ENCODE measurements at regions not wholly inside any gene's neighbourhood (a gene's known extent, or its start where the extent isn't known, plus 50 kb on each side); places are given as distances from the start of the nearest gene placed in this dataset.

DNA sequence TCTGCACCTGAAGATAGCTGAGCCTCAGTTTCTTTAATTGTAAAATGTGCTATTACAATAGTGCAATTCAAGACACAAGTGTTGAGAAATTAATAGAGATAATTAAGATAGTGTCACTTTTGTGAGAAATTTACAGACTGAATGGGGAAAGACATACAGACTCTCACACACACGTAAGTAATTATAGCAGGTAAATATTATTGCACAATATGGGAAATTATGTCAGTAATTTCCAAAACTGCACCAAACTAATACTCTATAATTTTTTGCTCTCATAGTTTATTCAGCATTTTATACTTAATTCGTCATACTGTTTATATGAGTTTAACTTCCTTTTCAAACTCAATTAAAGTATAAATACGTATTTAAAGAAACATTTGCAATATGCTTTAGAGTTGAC, 124.9 kb upstream of the GYPC start:
- H3K27ac ChIP-seq, result no peak overlapping the region
- no peaks in the 10 kb centered on the region for H3K27me3 ChIP-seq
- H3K9me3 ChIP-seq, result no peaks in the 10 kb centered on the region
- TF ChIP-seq POLR2AphosphoS5 (IDR thresholded peaks at IDR 0.05; ENCODE audit: insufficient read depth in 1 of 2, low read depth in 1 of 2) (no peak), POLR2A (IDR thresholded peaks at IDR 0.05) (no peak)
- TF ChIP-seq, protein P1, sequence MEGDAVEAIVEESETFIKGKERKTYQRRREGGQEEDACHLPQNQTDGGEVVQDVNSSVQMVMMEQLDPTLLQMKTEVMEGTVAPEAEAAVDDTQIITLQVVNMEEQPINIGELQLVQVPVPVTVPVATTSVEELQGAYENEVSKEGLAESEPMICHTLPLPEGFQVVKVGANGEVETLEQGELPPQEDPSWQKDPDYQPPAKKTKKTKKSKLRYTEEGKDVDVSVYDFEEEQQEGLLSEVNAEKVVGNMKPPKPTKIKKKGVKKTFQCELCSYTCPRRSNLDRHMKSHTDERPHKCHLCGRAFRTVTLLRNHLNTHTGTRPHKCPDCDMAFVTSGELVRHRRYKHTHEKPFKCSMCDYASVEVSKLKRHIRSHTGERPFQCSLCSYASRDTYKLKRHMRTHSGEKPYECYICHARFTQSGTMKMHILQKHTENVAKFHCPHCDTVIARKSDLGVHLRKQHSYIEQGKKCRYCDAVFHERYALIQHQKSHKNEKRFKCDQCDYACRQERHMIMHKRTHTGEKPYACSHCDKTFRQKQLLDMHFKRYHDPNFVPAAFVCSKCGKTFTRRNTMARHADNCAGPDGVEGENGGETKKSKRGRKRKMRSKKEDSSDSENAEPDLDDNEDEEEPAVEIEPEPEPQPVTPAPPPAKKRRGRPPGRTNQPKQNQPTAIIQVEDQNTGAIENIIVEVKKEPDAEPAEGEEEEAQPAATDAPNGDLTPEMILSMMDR (IDR thresholded peaks at IDR 0.05), result no peak
- intact Hi-C loops (cut with DNase I), result no loop called here
- DNase-seq (ENCODE audit: extremely low spot score in 2 of 2), result no peak
- no peaks in the 10 kb centered on the region for H3K4me1 ChIP-seq
- no peak overlapping the region for H3K4me3 ChIP-seq
- H3K36me3 ChIP-seq, result no peaks in the 10 kb centered on the region

DNA sequence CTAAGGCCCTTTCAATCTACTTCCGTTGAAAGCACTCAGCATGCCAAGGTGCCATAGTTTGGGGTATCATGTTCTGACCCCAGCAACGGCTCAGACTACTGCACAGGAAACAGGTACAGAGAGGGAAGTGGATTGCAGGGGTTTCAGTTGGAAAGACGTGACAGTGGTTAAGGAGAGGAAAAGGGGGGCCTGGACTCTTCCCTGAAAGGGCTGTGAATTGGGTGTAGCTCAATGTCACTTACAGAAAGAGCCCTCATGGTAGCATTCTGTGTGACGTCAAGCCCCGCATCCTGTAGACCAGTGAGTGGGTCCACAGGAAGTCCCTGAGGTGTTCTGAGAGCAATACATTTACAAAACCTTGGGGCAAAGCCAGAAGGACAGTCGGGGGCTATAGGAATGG, 121.5 kb upstream of the GYPC start:
- DNase-seq (ENCODE audit: extremely low spot score in 2 of 2), result no peak
- Histone ChIP-seq H3K36me3 (no peaks in the 10 kb centered on the region), H3K4me1 (no peaks in the 10 kb centered on the region), H3K4me3 (no peak overlapping the region), H3K27me3 (no peaks in the 10 kb centered on the region), H3K27ac (no peak overlapping the region), H3K9me3 (no peaks in the 10 kb centered on the region)
- TF ChIP-seq, protein P1 (IDR thresholded peaks at IDR 0.05), result no peak
- TF ChIP-seq POLR2AphosphoS5 (IDR thresholded peaks at IDR 0.05; ENCODE audit: insufficient read depth in 1 of 2, low read depth in 1 of 2) (no peak), POLR2A (IDR thresholded peaks at IDR 0.05) (no peak)
- intact Hi-C loops (cut with DNase I), result no loop called here

DNA sequence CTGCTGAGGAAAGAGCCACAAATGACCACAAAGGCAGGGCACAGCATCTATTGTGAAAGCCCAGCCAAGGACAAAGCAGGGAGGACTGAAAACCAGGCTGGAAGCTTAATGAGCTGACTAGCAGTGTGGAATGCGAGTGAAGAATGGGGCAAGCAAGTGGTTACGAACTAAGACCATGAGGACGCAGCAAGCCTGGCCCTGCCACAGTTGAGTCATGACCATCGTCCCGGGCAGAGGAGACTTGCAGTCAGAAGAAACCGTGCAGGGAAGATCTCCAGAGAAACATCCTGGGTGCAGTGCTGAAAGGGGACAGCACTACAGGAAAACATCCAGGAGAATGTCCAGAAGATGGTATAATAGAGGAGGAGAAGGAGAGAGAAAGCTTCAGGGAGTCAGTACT, 120.5 kb upstream of the GYPC start:
- intact Hi-C loops (cut with DNase I), result no loop called here
- TF ChIP-seq POLR2AphosphoS5 (IDR thresholded peaks at IDR 0.05; ENCODE audit: insufficient read depth in 1 of 2, low read depth in 1 of 2) (no peak), POLR2A (IDR thresholded peaks at IDR 0.05) (no peak)
- TF ChIP-seq, protein P1 (IDR thresholded peaks at IDR 0.05), result no peak
- no peaks in the 10 kb centered on the region for H3K4me1 ChIP-seq
- no peaks in the 10 kb centered on the region for H3K27me3 ChIP-seq
- no peaks in the 10 kb centered on the region for H3K36me3 ChIP-seq
- no peaks in the 10 kb centered on the region for H3K9me3 ChIP-seq
- DNase-seq (ENCODE audit: extremely low spot score in 2 of 2), result no peak
- H3K27ac ChIP-seq, result no peak overlapping the region
- no peak overlapping the region for H3K4me3 ChIP-seq

DNA sequence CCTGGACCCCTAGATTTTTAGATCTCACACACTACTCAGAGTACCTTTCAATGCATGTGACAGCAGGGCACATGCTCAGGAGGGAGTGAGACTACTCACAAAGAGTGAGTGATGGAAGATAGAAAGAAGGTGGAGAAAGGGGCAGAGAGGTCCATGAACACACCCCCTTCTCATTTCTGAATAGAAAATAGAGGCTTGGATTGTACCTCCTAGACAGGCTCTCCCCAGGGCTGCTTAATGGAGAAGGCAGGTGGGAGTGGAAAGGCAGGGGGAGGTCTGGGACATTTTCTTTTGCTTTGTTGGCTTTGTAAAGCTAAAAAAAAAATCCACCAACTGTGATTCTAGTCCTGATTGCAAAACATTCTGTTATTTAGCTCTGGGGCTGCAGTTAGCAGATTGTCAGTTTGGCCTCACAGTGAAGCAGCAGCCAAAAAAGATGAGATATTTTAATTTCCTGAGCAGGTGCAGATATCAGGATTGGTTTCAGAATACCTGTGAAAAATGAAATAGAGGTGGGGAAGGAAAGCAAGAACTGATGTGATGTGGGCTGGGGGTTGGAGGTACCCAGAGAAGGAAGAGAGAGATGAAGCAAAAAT, 119.3 kb upstream of the GYPC start:
- Histone ChIP-seq H3K27ac (no peak overlapping the region), H3K27me3 (no peaks in the 10 kb centered on the region), H3K4me3 (no peak overlapping the region), H3K4me1 (no peaks in the 10 kb centered on the region), H3K36me3 (no peaks in the 10 kb centered on the region), H3K9me3 (no peaks in the 10 kb centered on the region)
- TF ChIP-seq POLR2AphosphoS5 (IDR thresholded peaks at IDR 0.05; ENCODE audit: insufficient read depth in 1 of 2, low read depth in 1 of 2), result no peak
- TF ChIP-seq, protein P1 (IDR thresholded peaks at IDR 0.05), result no peak
- intact Hi-C loops (cut with DNase I), result no loop called here
- DNase-seq (ENCODE audit: extremely low spot score in 2 of 2), result no peak

DNA sequence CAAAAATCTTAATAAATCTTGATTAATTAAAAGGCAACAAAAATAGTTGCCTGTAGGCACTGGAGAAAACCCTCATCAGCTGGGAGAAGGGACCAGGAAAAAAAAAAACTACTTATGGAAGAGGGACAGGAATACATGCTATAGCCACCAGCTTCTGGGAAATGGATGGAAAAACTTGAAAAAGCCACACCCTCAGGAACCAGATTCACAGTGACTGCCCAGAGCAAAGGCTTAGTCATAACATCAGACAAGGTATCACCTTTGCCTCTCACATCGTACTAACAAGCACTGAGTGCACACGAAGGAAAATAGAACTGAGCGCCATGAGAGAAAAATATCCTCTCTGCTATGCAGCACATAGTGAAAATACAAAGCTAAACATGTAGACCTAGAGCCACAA, 116.9 kb upstream of the GYPC start:
- intact Hi-C loops (cut with DNase I), result no loop called here
- TF ChIP-seq, protein P1 (IDR thresholded peaks at IDR 0.05), result no peak
- no peak for TF ChIP-seq POLR2A (IDR thresholded peaks at IDR 0.05)
- Histone ChIP-seq H3K27ac (no peak overlapping the region), H3K9me3 (peaks cover 6% of the 10 kb centered on the region), H3K27me3 (no peaks in the 10 kb centered on the region), H3K4me1 (no peaks in the 10 kb centered on the region), H3K36me3 (no peaks in the 10 kb centered on the region), H3K4me3 (no peak overlapping the region)
- no peak for DNase-seq (ENCODE audit: extremely low spot score in 2 of 2)
